Adrenal gland (tissue), 9 donors: ENCODE measurements at regions not wholly inside any gene's neighbourhood (a gene's known extent, or its start where the extent isn't known, plus 50 kb on each side); places are given as distances from the start of the nearest gene placed in this dataset.

Experiments used
- DNase-seq, 7 donors: peaks; one replicate each; pipeline ENCODE4 v3.0.0-alpha.2; 2019 to 2020
- H3K27ac ChIP-seq, 5 donors: fragments of 200-600 bp; sonication (generic) in 4 of 5; 1 replicate in 3 of 5; 2 replicates in 2 of 5; pipeline versions ENCODE4 v1.5.1 to v1.8.0; 2016 to 2020; ENCODE audit warnings: mild to moderate bottlenecking in 1 of 5
- H3K27me3 ChIP-seq: fragments of 200-600 bp; 2 replicates; pipeline ENCODE4 v1.8.0; 2021
- H3K36me3 ChIP-seq, 2 donors: fragments of 200-600 bp; replicated peaks in 1 of 2; 1 replicate in 1 of 2; 2 replicates in 1 of 2; pipeline versions ENCODE4 v1.5.1 to v1.8.0; 2018 to 2022
- H3K4me1 ChIP-seq, 2 donors: fragments of 200-600 bp; replicated peaks in 1 of 2; 1 replicate in 1 of 2; 2 replicates in 1 of 2; pipeline versions ENCODE4 v1.5.1 to v1.8.0; 2018 to 2021
- H3K4me3 ChIP-seq, 4 donors: fragments of 200-600 bp; sonication (generic) in 3 of 4; one replicate each; pipeline ENCODE4 v1.5.1; 2016 to 2018
- H3K9me3 ChIP-seq, 3 donors: fragments of 200-600 bp; sonication (generic) in 1 of 3; replicated peaks in 1 of 3; 1 replicate in 2 of 3; 2 replicates in 1 of 3; pipeline versions ENCODE4 v1.5.1 to v1.8.0; 2016 to 2021
- CTCF ChIP-seq, 6 experiments: fragments of 450-650 bp in 4 of 6; fragments of 200-600 bp in 2 of 6; sonication (generic) in 1 of 6; IDR thresholded peaks; 1 replicate in 5 of 6; 2 replicates in 1 of 6; pipeline versions ENCODE4 v1.5.1 to v1.8.0; 2016 to 2021; ENCODE audit warnings: antibody characterized with exemption in 6 of 6, mild to moderate bottlenecking in 2 of 6, moderate library complexity in 1 of 6
- POLR2A ChIP-seq, 2 donors: fragments of 450-650 bp; IDR thresholded peaks; one replicate each; pipeline ENCODE4 v1.6.1; 2017; ENCODE audit warnings: antibody characterized with exemption in 2 of 2, mild to moderate bottlenecking in 2 of 2, moderate library complexity in 1 of 2
- WGBS, 4 donors: extraction: QIAGEN DNeasy Blood & Tissue Kit in 2 of 4; methylation state at CpG; one replicate each; pipeline versions ENCODE4 v1.1.5 to v1.1.7; 2013 to 2017; 5-methylcytosine and 5-hydroxymethylcytosine counted together
- intact Hi-C, 2 donors: fragments of 100-400 bp; cut with DNase I; formaldehyde crosslinking; loops; one replicate each; pipeline versions ENCODE4 v1.14.1 to v1.15.0; 2022 to 2023
- donor health status: healthy with polysubstance abuse.
- donor health status: Bipolar disorder and iron deficiency.
- donor health status: DM: yes; HTN: yes; CAD: no.
- donor health status: DM: no; HTN: no; CAD: no.
- donor health status: DM: no; HTN: no; CAD: no.

DNA sequence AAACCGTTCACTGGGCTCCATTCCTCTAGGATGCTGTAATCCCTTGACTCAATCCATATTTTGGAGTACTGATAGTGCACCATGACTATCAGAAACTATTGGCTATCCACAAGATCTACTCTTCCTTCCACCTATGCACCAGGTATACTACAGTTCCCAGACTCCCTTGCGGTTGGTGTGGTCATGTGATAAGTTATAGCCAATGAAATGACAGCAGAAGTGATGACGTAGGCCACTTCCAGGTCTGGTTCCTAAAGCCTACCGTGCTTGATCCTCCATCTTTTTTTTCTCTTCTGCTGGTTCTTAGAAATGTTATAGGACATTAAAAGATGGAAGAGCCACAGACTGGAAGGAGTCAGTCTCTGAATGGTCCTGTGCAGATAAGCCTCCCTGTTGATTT is 278.8 kb upstream of the C16orf82 start:
- DNase-seq = no peak
- Histone ChIP-seq H3K27me3 (no peaks in the 10 kb centered on the region), H3K9me3 (no peaks in the 10 kb centered on the region), H3K27ac (no peak overlapping the region), H3K4me3 (no peak overlapping the region), H3K4me1 (no peaks in the 10 kb centered on the region), H3K36me3 (no peaks in the 10 kb centered on the region)
- 56 to 68% (median 60%) methylated on average over 4 of the region's 4 CpGs for WGBS, 4 donors
- TF ChIP-seq POLR2A (IDR thresholded peaks at IDR 0.05) = no peak
- no peak for TF ChIP-seq CTCF (IDR thresholded peaks at IDR 0.05)
- intact Hi-C loops = no loop called here

DNA sequence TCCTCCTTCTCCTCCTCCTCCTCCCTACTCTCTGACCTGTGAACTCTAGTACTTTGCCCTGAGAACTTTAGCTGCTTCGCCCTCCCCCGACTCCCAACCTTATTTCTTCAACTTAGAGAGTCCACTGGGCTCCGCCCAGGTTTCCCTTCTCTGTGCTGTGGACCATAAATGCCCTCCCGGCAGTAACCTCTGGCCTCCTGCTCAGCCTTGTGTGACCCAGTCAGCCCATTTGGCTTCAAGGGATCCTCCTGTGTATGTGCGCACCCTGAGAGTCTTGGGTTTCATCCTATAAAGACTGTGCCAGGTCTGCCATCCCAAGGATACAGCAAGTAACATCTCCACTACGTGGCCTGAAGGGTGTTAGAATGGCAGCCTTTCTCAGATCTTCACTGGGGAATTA is 275.6 kb upstream of the C16orf82 start:
- no peak for TF ChIP-seq CTCF (IDR thresholded peaks at IDR 0.05)
- TF ChIP-seq POLR2A (IDR thresholded peaks at IDR 0.05) = no peak
- Histone ChIP-seq H3K27ac (no peak overlapping the region), H3K9me3 (no peaks in the 10 kb centered on the region), H3K4me3 (no peak overlapping the region), H3K4me1 (no peaks in the 10 kb centered on the region), H3K27me3 (peaks cover 6% of the 10 kb centered on the region), H3K36me3 (no peaks in the 10 kb centered on the region)
- intact Hi-C loops = no loop called here
- DNase-seq = no peak
- 45 to 60% (median 50%) methylated on average over 6 of the region's 6 CpGs for WGBS, 4 donors

GRCh38 chr16:26795184-26795583 is 271.5 kb upstream of the C16orf82 start:
- DNase-seq = no peak
- H3K4me3 ChIP-seq = no peak overlapping the region
- 22 to 37% (median 26%) methylated on average over 3 of the region's 3 CpGs for WGBS, 4 donors
- intact Hi-C loops = no loop called here
- no peaks in the 10 kb centered on the region for H3K4me1 ChIP-seq
- H3K36me3 ChIP-seq = no peaks in the 10 kb centered on the region
- no peak overlapping the region for H3K27ac ChIP-seq
- H3K27me3 ChIP-seq = peaks cover 7% of the 10 kb centered on the region
- TF ChIP-seq CTCF (IDR thresholded peaks at IDR 0.05) = peak in 1 of 6 experiments; percentile 6
- TF ChIP-seq POLR2A (IDR thresholded peaks at IDR 0.05) = no peak
- H3K9me3 ChIP-seq = no peaks in the 10 kb centered on the region

DNA sequence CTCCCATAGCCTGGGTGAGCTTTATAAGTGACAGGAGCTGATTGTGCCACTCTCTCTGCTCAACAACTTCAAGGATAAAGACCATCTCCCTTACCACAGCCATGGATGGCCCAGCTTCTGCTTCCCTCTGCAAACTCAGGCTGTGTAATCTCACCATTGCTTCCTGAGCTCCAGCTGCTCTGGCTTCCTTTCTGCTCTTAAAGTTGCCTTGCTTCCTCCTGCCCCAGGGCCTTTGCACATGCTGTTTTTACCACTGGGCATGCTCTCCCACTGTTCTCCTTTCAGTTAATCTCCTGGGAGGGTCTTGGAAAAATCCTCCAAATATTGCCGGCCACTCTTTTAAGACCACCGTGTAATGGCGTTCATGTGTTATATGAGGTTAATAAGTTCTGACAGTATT is 265.1 kb upstream of the C16orf82 start:
- TF ChIP-seq CTCF (IDR thresholded peaks at IDR 0.05) = no peak
- TF ChIP-seq POLR2A (IDR thresholded peaks at IDR 0.05) = no peak
- intact Hi-C loops = no loop called here
- H3K27me3 ChIP-seq = no peaks in the 10 kb centered on the region
- no peaks in the 10 kb centered on the region for H3K4me1 ChIP-seq
- no peak for DNase-seq
- no peak overlapping the region for H3K4me3 ChIP-seq
- WGBS, 4 donors = 82 to 92% (median 85%) methylated on average over 3 of the region's 3 CpGs
- H3K36me3 ChIP-seq = no peaks in the 10 kb centered on the region
- H3K27ac ChIP-seq = no peak overlapping the region
- no peaks in the 10 kb centered on the region for H3K9me3 ChIP-seq
